ENCODE measurements at regions not wholly inside any gene's neighbourhood (a gene's known extent, or its start where the extent isn't known, plus 50 kb on each side); places are given as distances from the start of the nearest gene placed in this dataset.

DNA sequence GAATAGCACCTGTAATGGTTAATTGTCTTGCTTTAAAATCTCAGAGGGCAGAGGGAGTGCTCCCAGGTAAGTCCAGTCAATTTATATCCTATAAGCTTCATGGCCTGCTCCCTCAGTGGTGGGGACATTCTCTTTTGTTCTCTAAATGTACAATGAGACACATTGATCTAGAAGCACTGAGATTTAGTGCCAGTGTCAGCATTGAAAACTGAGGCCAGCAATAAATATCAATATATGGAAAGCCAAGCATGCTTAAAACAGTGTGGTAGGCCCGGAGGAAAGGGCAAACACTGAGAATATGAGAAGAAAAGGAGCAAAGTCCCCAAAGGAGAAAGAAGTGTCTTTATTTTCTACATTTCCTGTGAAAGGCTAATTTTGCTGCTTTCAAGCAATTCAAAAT, 68.4 kb upstream of the CCN2 start:
- TF ChIP-seq ZNF180 (CRISPR knock-in tag; IDR thresholded peaks at IDR 0.05; ENCODE audit: borderline replicate concordance, low read depth) (no peak), MED1 (CRISPR knock-in tag; IDR thresholded peaks at IDR 0.05) (no peak), KDM2A (CRISPR knock-in tag; IDR thresholded peaks at IDR 0.05; ENCODE audit: borderline replicate concordance, low read depth) (no peak), ZNF709 (CRISPR knock-in tag; IDR thresholded peaks at IDR 0.05) (no peak), PHB2 (IDR thresholded peaks at IDR 0.05; ENCODE audit: partially characterized antibody) (no peak), PITX1 (CRISPR knock-in tag; IDR thresholded peaks at IDR 0.05) (no peak), ZMYM2 (CRISPR knock-in tag; IDR thresholded peaks at IDR 0.05) (no peak), ZNF10 (CRISPR knock-in tag; IDR thresholded peaks at IDR 0.05; ENCODE audit: borderline replicate concordance, low read depth) (no peak), RBM22 (optimal IDR thresholded peaks at IDR 0.05; ENCODE audit: low read length) (no peak), ZSCAN30 (CRISPR knock-in tag; IDR thresholded peaks at IDR 0.05) (no peak), ZNF629 (CRISPR knock-in tag; conservative IDR thresholded peaks at IDR 0.05) (no peak), ZNF619 (CRISPR knock-in tag; IDR thresholded peaks at IDR 0.05) (no peak), ZNF235 (CRISPR knock-in tag; IDR thresholded peaks at IDR 0.05; ENCODE audit: borderline replicate concordance) (no peak), ZNF260 (CRISPR knock-in tag; IDR thresholded peaks at IDR 0.05; ENCODE audit: borderline replicate concordance, low read depth) (no peak), SNRNP70 (IDR thresholded peaks at IDR 0.05; ENCODE audit: low read depth, low read length) (no peak)
- TF ChIP-seq, protein P1, sequence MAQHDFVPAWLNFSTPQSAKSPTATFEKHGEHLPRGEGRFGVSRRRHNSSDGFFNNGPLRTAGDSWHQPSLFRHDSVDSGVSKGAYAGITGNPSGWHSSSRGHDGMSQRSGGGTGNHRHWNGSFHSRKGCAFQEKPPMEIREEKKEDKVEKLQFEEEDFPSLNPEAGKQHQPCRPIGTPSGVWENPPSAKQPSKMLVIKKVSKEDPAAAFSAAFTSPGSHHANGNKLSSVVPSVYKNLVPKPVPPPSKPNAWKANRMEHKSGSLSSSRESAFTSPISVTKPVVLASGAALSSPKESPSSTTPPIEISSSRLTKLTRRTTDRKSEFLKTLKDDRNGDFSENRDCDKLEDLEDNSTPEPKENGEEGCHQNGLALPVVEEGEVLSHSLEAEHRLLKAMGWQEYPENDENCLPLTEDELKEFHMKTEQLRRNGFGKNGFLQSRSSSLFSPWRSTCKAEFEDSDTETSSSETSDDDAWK (CRISPR knock-in tag; IDR thresholded peaks at IDR 0.05), result no peak
- TF ChIP-seq, protein P2, sequence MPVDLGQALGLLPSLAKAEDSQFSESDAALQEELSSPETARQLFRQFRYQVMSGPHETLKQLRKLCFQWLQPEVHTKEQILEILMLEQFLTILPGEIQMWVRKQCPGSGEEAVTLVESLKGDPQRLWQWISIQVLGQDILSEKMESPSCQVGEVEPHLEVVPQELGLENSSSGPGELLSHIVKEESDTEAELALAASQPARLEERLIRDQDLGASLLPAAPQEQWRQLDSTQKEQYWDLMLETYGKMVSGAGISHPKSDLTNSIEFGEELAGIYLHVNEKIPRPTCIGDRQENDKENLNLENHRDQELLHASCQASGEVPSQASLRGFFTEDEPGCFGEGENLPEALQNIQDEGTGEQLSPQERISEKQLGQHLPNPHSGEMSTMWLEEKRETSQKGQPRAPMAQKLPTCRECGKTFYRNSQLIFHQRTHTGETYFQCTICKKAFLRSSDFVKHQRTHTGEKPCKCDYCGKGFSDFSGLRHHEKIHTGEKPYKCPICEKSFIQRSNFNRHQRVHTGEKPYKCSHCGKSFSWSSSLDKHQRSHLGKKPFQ (CRISPR knock-in tag; IDR thresholded peaks at IDR 0.05; ENCODE audit: insufficient replicate concordance), result no peak
- TF ChIP-seq, protein P3, sequence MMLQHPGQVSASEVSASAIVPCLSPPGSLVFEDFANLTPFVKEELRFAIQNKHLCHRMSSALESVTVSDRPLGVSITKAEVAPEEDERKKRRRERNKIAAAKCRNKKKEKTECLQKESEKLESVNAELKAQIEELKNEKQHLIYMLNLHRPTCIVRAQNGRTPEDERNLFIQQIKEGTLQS (CRISPR knock-in tag; IDR thresholded peaks at IDR 0.05), result no peak
- TF ChIP-seq, protein P4, sequence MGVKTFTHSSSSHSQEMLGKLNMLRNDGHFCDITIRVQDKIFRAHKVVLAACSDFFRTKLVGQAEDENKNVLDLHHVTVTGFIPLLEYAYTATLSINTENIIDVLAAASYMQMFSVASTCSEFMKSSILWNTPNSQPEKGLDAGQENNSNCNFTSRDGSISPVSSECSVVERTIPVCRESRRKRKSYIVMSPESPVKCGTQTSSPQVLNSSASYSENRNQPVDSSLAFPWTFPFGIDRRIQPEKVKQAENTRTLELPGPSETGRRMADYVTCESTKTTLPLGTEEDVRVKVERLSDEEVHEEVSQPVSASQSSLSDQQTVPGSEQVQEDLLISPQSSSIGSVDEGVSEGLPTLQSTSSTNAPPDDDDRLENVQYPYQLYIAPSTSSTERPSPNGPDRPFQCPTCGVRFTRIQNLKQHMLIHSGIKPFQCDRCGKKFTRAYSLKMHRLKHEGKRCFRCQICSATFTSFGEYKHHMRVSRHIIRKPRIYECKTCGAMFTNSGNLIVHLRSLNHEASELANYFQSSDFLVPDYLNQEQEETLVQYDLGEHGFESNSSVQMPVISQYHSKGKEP (CRISPR knock-in tag; IDR thresholded peaks at IDR 0.05), result no peak
- TF ChIP-seq, protein P5, sequence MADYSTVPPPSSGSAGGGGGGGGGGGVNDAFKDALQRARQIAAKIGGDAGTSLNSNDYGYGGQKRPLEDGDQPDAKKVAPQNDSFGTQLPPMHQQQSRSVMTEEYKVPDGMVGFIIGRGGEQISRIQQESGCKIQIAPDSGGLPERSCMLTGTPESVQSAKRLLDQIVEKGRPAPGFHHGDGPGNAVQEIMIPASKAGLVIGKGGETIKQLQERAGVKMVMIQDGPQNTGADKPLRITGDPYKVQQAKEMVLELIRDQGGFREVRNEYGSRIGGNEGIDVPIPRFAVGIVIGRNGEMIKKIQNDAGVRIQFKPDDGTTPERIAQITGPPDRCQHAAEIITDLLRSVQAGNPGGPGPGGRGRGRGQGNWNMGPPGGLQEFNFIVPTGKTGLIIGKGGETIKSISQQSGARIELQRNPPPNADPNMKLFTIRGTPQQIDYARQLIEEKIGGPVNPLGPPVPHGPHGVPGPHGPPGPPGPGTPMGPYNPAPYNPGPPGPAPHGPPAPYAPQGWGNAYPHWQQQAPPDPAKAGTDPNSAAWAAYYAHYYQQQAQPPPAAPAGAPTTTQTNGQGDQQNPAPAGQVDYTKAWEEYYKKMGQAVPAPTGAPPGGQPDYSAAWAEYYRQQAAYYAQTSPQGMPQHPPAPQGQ (CRISPR knock-in tag; IDR thresholded peaks at IDR 0.05; ENCODE audit: borderline replicate concordance), result no peak
- no TSS peak for BruUV-seq (replicated peaks)
- Histone ChIP-seq H4K20me1 (ENCODE audit: insufficient read depth, low read length) (no peaks in the 10 kb centered on the region), H3K4me2 (ENCODE audit: low read depth, low read length) (peak overlapping the region; percentile 40), H3K9ac (ENCODE audit: insufficient read depth, low read depth, low read length) (peak overlapping the region; percentile 31; the same call in 1 of the 2 replicates), H3K79me2 (ENCODE audit: insufficient read depth, low read length) (no peaks in the 10 kb centered on the region), H3K9me3 (ENCODE audit: low read length) (no peaks in the 10 kb centered on the region), H3K27me3 (ENCODE audit: control insufficient read depth in 1 of 2, insufficient read depth in 2 of 2, low read length in 2 of 2) (no peaks in the 10 kb centered on the region), H3K4me3 (replicated peaks in 1 of 3; ENCODE audit: insufficient read depth in 1 of 3, low read depth in 2 of 3, low read length in 3 of 3) (no peak overlapping the region), H2AFZ (ENCODE audit: low read length) (no peak overlapping the region), H3K36me3 (replicated peaks in 1 of 2; ENCODE audit: control insufficient read depth in 1 of 2, insufficient read depth in 2 of 2, low read length in 2 of 2) (no peaks in the 10 kb centered on the region), H3K27ac (ENCODE audit: extremely low read length, insufficient read depth, low read length) (no peak overlapping the region), H3K4me1 (ENCODE audit: insufficient read depth, low read length) (peaks cover 44% of the 10 kb centered on the region)
- WGBS (ENCODE audit: low lambda C conversion rate), result 37% methylated on average over 1 of the region's 1 CpG
- ATAC-seq (no peak), FAIRE-seq (no peak), DNase-seq (ENCODE audit: low spot score) (no peak)
- intact Hi-C loops (cut with micrococcal nuclease; ENCODE audit: unreplicated experiment), result no loop called here
- CTCF ChIA-PET (ENCODE audit: low intra/inter-chr PET ratio, low total read pairs), result no interaction called here
- POLR2A ChIA-PET, result interaction anchor here (1.1 to 3.1 kb wide), 2 partner anchors 60 to 68 kb away, joined by 3 to 20 read pairs; partner anchors contain the start of gene CCN2
- in situ Hi-C loops (cut with HindIII; ENCODE audit: extremely low pct_ligation_motif_present, low pct_unique_long_range_greater_than_20kb), result no loop called here

Measured in HepG2 (cell line).